SU-DHL-6 (cell line): ENCODE measurements at regions not wholly inside any gene's neighbourhood (a gene's known extent, or its start where the extent isn't known, plus 50 kb on each side); places are given as distances from the start of the nearest gene placed in this dataset.

Source experiments
- H2AFZ ChIP-seq: fragments of 200-600 bp; sonication (generic); 2 replicates; pipeline ENCODE4 v1.6.1; 2014; ENCODE audit warnings: low read depth, mild to moderate bottlenecking, moderate library complexity, mixed read lengths, antibody characterized with exemption, low read length; ENCODE audit not compliant: severe bottlenecking
- H3F3A ChIP-seq: fragments of 200-600 bp; shearing (Covaris generic); 2 replicates; pipeline ENCODE4 v1.6.0; 2016; ENCODE audit warnings: antibody characterized with exemption, mild to moderate bottlenecking; ENCODE audit not compliant: insufficient read depth
- H3K27ac ChIP-seq: fragments of 200-600 bp; sonication (generic); 2 replicates; pipeline ENCODE4 v1.5.1; 2016; ENCODE audit warnings: low read depth, mild to moderate bottlenecking, low read length, moderate library complexity, mixed read lengths
- H3K27me3 ChIP-seq: fragments of 200-600 bp; sonication (generic), shearing (Covaris generic); 2 replicates; pipeline ENCODE4 v1.6.0; 2014; ENCODE audit warnings: mild to moderate bottlenecking, low read length
- H3K36me3 ChIP-seq: fragments of 200-600 bp; sonication (generic); 2 replicates; pipeline ENCODE4 v1.6.1; 2014; ENCODE audit warnings: mild to moderate bottlenecking, low read length, mixed read lengths
- H3K4me2 ChIP-seq: fragments of 300-600, 200-600 bp; shearing (Covaris generic), sonication (generic); 2 replicates; pipeline ENCODE4 v1.6.0; 2014; ENCODE audit warnings: low read length, low read depth, mild to moderate bottlenecking; ENCODE audit not compliant: poor library complexity, severe bottlenecking
- H3K4me3 ChIP-seq: fragments of 200-600 bp; sonication (generic); 2 replicates; pipeline ENCODE4 v1.5.1; 2014; ENCODE audit warnings: antibody characterized with exemption, low read length, mild to moderate bottlenecking, mixed read lengths; ENCODE audit not compliant: insufficient read depth, poor library complexity, severe bottlenecking
- H3K79me2 ChIP-seq: fragments of 200-600 bp; sonication (generic); 2 replicates; pipeline ENCODE4 v1.6.1; 2014; ENCODE audit warnings: mild to moderate bottlenecking, low read length, moderate library complexity; ENCODE audit not compliant: insufficient read depth
- H3K9ac ChIP-seq: fragments of 200-600 bp; sonication (generic); 2 replicates; pipeline ENCODE4 v1.7.0; 2014; ENCODE audit warnings: mild to moderate bottlenecking, low read length
- H3K9me2 ChIP-seq: fragments of 200-600 bp; sonication (generic); replicated peaks from 2 replicates; pipeline ENCODE4 v1.6.1; 2014; ENCODE audit warnings: low read length; ENCODE audit not compliant: insufficient read depth
- H3K9me3 ChIP-seq: fragments of 200-600 bp; sonication (generic); 2 replicates; pipeline ENCODE4 v1.6.1; 2014; ENCODE audit warnings: low read length, mixed read lengths; ENCODE audit not compliant: insufficient read depth
- H4K20me1 ChIP-seq: fragments of 200-600 bp; sonication (generic); 2 replicates; pipeline ENCODE4 v1.6.1; 2014; ENCODE audit warnings: low read depth, mild to moderate bottlenecking, antibody characterized with exemption, low read length, moderate library complexity, mixed read lengths
- EZH2phosphoT487 ChIP-seq: fragments of 200-600 bp; sonication (generic), shearing (Covaris generic); conservative IDR thresholded peaks from 2 replicates; pipeline ENCODE4 v1.6.1; 2018; ENCODE audit warnings: mild to moderate bottlenecking, antibody characterized with exemption, low read length, moderate library complexity, mixed read lengths
- TF ChIP-seq, protein P1 (sequence below): fragments of 200-600 bp; sonication (generic); IDR thresholded peaks from one replicate; pipeline ENCODE4 v1.5.1; 2017; ENCODE audit warnings: antibody characterized with exemption, mild to moderate bottlenecking, low read length, moderate library complexity; ENCODE audit not compliant: insufficient read depth, poor library complexity, severe bottlenecking

DNA sequence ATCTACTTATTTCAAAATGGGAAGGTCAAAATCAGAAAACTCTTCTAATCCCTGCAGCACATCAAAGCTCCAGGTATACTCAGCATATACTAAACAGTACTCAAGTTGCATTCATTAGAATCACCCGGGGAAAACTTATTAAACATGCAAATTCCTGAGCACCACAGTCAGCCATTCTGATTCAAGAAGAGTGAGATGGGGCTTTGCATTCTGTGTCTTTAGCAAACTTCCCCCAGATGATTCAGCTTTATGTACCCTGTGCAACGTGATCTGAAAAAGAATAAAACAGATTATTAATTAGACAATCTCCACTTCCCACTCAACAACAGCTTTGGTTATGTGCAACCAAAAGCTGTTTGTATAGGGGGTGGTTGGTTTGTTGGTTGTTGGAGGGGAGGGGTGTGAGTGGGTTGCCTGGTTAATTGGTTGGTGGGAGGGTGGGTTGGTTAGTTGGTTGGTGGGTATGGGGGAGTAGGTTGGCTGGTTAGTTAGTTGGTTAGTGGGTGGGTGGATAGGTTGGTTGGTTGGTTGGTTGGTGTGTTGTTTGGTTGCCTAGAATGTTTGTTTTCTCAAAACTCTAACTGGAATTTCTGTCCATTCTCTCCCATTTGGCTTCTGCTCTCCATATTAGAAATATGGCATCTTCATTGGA lies 112.5 kb upstream of the AGAP1 start:
- Histone ChIP-seq H3F3A (no peaks in the 10 kb centered on the region), H3K36me3 (no peaks in the 10 kb centered on the region), H4K20me1 (no peaks in the 10 kb centered on the region), H3K9me3 (no peaks in the 10 kb centered on the region), H2AFZ (no peak overlapping the region), H3K27ac (no peak overlapping the region), H3K4me3 (no peak overlapping the region), H3K27me3 (no peaks in the 10 kb centered on the region), H3K4me2 (no peak overlapping the region), H3K9me2 (no peaks in the 10 kb centered on the region), H3K79me2 (no peaks in the 10 kb centered on the region), H3K9ac (no peak overlapping the region)
- TF ChIP-seq, protein P1, sequence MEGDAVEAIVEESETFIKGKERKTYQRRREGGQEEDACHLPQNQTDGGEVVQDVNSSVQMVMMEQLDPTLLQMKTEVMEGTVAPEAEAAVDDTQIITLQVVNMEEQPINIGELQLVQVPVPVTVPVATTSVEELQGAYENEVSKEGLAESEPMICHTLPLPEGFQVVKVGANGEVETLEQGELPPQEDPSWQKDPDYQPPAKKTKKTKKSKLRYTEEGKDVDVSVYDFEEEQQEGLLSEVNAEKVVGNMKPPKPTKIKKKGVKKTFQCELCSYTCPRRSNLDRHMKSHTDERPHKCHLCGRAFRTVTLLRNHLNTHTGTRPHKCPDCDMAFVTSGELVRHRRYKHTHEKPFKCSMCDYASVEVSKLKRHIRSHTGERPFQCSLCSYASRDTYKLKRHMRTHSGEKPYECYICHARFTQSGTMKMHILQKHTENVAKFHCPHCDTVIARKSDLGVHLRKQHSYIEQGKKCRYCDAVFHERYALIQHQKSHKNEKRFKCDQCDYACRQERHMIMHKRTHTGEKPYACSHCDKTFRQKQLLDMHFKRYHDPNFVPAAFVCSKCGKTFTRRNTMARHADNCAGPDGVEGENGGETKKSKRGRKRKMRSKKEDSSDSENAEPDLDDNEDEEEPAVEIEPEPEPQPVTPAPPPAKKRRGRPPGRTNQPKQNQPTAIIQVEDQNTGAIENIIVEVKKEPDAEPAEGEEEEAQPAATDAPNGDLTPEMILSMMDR: no peak
- TF ChIP-seq EZH2phosphoT487: no peak

DNA sequence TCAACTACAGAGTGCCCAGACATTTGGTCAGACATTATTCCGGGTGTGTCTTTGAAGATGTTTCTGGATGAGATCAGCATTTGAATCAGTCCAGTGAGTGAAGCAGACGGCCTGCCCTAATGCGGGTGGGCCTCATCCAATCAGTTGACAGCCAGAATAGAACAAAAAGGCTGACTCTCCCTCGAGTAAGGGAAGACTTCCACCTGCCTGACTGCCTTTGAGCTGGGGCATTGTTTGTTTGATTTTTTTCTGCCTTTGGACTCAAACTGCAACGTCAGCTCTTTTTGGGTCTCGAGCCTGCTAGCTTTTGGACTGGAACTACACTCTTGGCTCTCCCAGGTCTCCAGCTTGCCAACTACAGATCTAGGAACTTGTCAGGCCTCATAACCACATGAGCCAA lies 111.7 kb upstream of the AGAP1 start:
- TF ChIP-seq, protein P1: no peak
- no peak for TF ChIP-seq EZH2phosphoT487
- no peaks in the 10 kb centered on the region for H4K20me1 ChIP-seq
- H3K9me2 ChIP-seq: no peaks in the 10 kb centered on the region
- no peaks in the 10 kb centered on the region for H3F3A ChIP-seq
- no peaks in the 10 kb centered on the region for H3K36me3 ChIP-seq
- H2AFZ ChIP-seq: no peak overlapping the region
- H3K4me2 ChIP-seq: no peak overlapping the region
- H3K79me2 ChIP-seq: no peaks in the 10 kb centered on the region
- no peak overlapping the region for H3K9ac ChIP-seq
- no peak overlapping the region for H3K27ac ChIP-seq
- no peaks in the 10 kb centered on the region for H3K27me3 ChIP-seq
- H3K9me3 ChIP-seq: no peaks in the 10 kb centered on the region
- no peak overlapping the region for H3K4me3 ChIP-seq

DNA sequence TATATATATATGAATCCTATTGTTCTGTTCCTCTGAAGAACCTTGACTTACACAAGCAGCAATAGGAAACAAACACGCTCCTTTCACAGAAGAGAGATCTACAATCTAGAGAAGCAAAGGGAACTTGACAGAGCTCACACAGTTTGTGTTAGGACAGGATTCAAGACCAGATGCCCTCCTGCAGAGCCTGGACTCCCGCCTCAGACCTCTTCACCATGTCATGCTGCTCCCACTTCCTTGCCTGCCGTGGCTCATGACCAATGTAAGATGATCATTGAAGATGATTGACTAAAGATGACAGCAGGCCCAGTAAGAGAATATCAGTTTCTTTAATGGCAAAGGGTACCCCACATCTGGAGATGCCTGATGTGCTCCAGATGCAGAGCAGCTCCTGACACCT lies 111.2 kb upstream of the AGAP1 start:
- Histone ChIP-seq H2AFZ (no peak overlapping the region), H3K9me2 (no peaks in the 10 kb centered on the region), H3K4me3 (no peak overlapping the region), H3K36me3 (no peaks in the 10 kb centered on the region), H3F3A (no peaks in the 10 kb centered on the region), H4K20me1 (no peaks in the 10 kb centered on the region), H3K9ac (no peak overlapping the region), H3K27ac (no peak overlapping the region), H3K79me2 (no peaks in the 10 kb centered on the region), H3K4me2 (no peak overlapping the region), H3K9me3 (no peaks in the 10 kb centered on the region), H3K27me3 (no peaks in the 10 kb centered on the region)
- TF ChIP-seq, protein P1: no peak
- TF ChIP-seq EZH2phosphoT487: no peak
